ENCODE measurements at regions not wholly inside any gene's neighbourhood (a gene's known extent, or its start where the extent isn't known, plus 50 kb on each side); places are given as distances from the start of the nearest gene placed in this dataset.

DNA sequence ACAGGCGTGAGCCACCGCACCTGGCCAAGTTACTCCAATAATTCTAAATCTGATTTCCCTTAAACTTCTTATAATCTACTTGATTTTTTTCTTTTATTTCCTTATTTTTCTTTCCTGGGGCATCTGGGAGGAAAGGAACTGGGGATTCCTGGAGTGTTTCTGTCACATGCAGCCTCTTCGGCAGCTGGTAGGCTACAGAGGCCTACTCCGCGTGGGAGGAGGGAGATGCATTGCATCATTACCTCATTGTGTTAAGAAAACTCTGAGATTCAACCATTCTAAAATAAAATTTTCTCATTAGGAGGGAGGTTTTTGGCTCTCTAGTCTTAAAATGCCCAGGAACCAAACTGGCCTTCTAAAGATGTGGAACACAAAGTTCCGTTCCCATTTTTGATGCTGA, 64.0 kb downstream of the SOX9 start:
- no peak for ATAC-seq (ENCODE audit: low FRiP score)
- TF ChIP-seq, protein P1, sequence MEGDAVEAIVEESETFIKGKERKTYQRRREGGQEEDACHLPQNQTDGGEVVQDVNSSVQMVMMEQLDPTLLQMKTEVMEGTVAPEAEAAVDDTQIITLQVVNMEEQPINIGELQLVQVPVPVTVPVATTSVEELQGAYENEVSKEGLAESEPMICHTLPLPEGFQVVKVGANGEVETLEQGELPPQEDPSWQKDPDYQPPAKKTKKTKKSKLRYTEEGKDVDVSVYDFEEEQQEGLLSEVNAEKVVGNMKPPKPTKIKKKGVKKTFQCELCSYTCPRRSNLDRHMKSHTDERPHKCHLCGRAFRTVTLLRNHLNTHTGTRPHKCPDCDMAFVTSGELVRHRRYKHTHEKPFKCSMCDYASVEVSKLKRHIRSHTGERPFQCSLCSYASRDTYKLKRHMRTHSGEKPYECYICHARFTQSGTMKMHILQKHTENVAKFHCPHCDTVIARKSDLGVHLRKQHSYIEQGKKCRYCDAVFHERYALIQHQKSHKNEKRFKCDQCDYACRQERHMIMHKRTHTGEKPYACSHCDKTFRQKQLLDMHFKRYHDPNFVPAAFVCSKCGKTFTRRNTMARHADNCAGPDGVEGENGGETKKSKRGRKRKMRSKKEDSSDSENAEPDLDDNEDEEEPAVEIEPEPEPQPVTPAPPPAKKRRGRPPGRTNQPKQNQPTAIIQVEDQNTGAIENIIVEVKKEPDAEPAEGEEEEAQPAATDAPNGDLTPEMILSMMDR (IDR thresholded peaks at IDR 0.05): no peak
- no peak for DNase-seq (ENCODE audit: low spot score)

DNA sequence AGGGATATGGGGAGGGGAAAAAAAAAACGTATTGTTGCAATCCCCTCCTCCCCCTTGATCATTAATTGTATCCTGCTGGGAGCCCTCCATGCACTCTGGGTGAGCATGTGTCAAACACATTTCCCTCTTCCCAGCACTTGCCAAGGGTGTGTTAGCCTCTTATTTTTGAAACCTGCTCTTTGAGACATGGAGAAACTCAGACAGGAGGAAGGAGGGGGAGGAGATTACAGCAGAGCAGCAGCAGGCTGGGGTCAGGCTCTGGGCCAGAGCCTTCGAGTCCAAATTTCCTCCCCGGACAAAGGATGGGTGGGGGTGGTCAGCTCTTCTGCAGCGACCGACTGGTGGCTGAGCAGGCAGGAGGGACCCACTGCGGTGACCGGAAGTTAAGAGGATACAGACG, 64.7 kb downstream of the SOX9 start:
- no peak for ATAC-seq (ENCODE audit: low FRiP score)
- no peak for DNase-seq (ENCODE audit: low spot score)
- TF ChIP-seq, protein P1 (IDR thresholded peaks at IDR 0.05): no peak

DNA sequence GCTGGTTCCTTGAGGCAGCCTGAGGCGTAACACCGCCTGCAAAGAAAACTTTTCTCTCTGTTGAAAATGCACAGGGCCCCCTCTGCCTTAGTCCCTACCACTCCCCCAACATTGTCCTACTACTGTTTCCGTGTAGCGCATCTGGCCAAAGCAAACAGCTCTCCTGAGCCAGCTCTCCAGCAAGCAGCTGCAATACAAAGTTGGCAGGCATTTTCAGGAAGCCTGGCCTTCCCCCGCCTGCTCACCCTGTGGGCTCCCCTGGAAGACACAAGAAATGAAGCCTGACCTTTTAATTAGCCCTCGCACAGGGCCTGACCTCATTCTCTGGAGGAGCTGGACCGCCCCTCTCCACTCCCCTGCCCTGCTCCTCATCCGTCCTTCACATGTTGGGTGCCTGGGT, 66.7 kb downstream of the SOX9 start:
- DNase-seq (ENCODE audit: low spot score) (no peak), ATAC-seq (ENCODE audit: low FRiP score) (no peak)
- TF ChIP-seq, protein P1 (IDR thresholded peaks at IDR 0.05): no peak

DNA sequence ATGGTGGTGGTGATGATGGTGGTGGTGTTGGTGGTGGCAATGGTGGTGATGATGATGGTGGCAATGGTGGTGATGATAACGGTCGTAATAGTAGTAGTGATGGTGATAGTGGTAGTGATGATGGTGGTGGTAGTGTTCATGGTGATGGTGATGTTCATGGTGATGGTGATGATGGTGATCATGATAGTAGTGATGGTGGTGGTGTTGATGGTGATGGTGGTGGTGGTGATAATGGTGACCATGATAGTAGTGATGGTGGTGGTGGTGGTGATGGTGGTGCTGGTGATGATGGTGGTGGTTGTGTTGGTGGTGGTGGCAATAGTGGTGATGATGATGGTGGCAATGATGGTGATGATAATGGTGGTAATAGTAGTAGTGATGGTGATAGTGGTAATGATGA, 68.0 kb downstream of the SOX9 start:
- DNase-seq (ENCODE audit: low spot score) (no peak), ATAC-seq (ENCODE audit: low FRiP score) (no peak)
- TF ChIP-seq, protein P1 (IDR thresholded peaks at IDR 0.05): no peak

DNA sequence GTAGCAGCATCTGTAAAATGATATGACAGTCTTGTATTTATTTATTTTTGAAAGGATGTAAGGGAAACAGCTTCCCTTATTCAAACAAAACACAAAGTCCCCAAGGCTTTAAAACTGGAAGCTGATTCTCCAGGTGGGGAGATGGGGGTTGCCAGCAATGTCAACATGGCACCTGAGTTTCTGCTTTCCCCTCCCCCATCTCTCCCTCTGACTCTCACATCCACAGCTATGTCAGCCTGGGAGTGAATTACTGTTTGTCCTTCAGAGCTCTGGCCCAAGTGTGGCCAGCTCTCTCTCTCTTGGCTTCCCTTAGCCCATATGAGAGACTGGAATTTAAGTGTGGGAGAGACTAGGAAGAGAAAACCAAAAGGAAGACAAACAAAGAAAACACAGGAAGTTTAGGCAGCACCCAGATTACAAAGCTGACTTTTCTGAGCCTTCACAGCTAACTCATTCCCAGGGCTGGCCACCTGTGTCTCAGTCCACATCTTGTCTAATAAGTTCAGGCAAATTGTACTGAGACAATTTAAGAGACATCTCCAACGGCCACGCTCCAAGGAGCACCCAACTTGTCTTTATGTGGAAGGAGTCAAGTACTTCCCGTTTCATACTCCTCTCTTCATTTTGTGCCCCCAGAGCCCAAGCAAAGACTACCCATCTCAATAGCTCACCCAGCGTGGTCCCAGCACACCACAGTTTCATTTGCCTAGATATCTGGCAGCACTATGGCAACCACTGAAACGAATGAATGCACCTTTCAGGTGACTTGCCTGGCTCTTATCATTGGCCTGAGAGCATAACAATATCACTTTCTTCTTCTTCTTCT, 69.2 kb downstream of the SOX9 start:
- TF ChIP-seq, protein P1 (IDR thresholded peaks at IDR 0.05): no peak
- DNase-seq (ENCODE audit: low spot score) (no peak), ATAC-seq (ENCODE audit: low FRiP score) (no peak)

DNA sequence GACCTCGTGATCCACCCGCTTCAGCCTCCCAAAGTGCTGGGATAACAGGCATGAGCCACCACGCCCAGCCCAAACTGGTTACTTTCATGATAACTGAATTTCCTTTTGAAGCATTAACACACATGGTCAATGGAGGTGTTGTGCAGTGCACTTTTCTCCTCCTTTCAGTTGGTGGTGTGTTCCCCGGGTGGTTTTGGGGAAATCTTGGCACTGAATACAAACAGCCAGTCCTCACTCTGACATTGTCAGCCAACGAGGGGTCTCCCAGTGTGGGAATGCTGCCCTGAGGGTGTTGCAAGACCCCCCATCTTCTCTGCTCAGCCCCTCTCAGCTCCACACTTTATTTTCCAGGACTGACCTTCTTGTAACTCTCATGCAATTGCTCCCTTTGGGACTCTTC, 70.5 kb downstream of the SOX9 start:
- DNase-seq (ENCODE audit: low spot score): no peak
- TF ChIP-seq, protein P1 (IDR thresholded peaks at IDR 0.05): no peak
- no peak for ATAC-seq (ENCODE audit: low FRiP score)
